Renal pelvis (tissue), 1 donor: ENCODE measurements at regions not wholly inside any gene's neighbourhood (a gene's known extent, or its start where the extent isn't known, plus 50 kb on each side); places are given as distances from the start of the nearest gene placed in this dataset.
A peak's percentile ranks its signal among the peaks of the same experiment; 100 is the strongest.

Experiments
- DNase-seq: peaks from one replicate; pipeline ENCODE4 v3.0.0-alpha.2; 2013

GRCh38 chr3:161555320-161555719, 58.7 kb downstream of the OTOL1 start:
- DNase-seq, result no peak

- DNase-seq, result no peak
These were observed 59.9 kb downstream of the OTOL1 start for GRCh38 chr3:161556533-161556932.

GRCh38 chr3:161556941-161557340, 60.3 kb downstream of the OTOL1 start:
- no peak for DNase-seq

- DNase-seq, result no peak
These were observed 61.0 kb downstream of the OTOL1 start for GRCh38 chr3:161557445-161558150.

- no peak for DNase-seq
These were observed 61.6 kb downstream of the OTOL1 start for GRCh38 chr3:161558236-161558635.

- DNase-seq, result peak; percentile 42
These were observed 62.8 kb downstream of the OTOL1 start for GRCh38 chr3:161559177-161559998.

GRCh38 chr3:161560008-161560637, 63.5 kb downstream of the OTOL1 start:
- DNase-seq, result peak; percentile 56

- no peak for DNase-seq
These were observed 71.2 kb downstream of the OTOL1 start for GRCh38 chr3:161567577-161568361.

- no peak for DNase-seq
These were observed 72.1 kb downstream of the OTOL1 start for GRCh38 chr3:161568671-161569070.

- no peak for DNase-seq
These were observed 75.3 kb downstream of the OTOL1 start for GRCh38 chr3:161571951-161572350.

- DNase-seq, result no peak
These were observed 76.5 kb downstream of the OTOL1 start for GRCh38 chr3:161573136-161573535.

GRCh38 chr3:161575901-161576300, 79.3 kb downstream of the OTOL1 start:
- no peak for DNase-seq

- DNase-seq, result no peak
These were observed 79.7 kb downstream of the OTOL1 start for GRCh38 chr3:161576311-161576710.

GRCh38 chr3:161576714-161577510, 80.3 kb downstream of the OTOL1 start:
- peak; percentile 28 for DNase-seq

- no peak for DNase-seq
These were observed 81.1 kb downstream of the OTOL1 start for GRCh38 chr3:161577662-161578061.

GRCh38 chr3:161579395-161580126, 83.0 kb downstream of the OTOL1 start:
- no peak for DNase-seq

- no peak for DNase-seq
These were observed 89.3 kb downstream of the OTOL1 start for GRCh38 chr3:161585922-161586321.

- DNase-seq, result no peak
These were observed 90.1 kb downstream of the OTOL1 start for GRCh38 chr3:161586556-161587235.

- no peak for DNase-seq
These were observed 102.0 kb downstream of the OTOL1 start for GRCh38 chr3:161598639-161599038.

GRCh38 chr3:161599697-161600096, 103.1 kb downstream of the OTOL1 start:
- no peak for DNase-seq
